Hepatic stellate cell (primary cell): ENCODE measurements at regions not wholly inside any gene's neighbourhood (a gene's known extent, or its start where the extent isn't known, plus 50 kb on each side); places are given as distances from the start of the nearest gene placed in this dataset.
A peak's percentile ranks its signal among the peaks of the same experiment; 100 is the strongest.

Experiments used
- DNase-seq: peaks from one replicate; pipeline ENCODE4 v3.0.0; 2011; ENCODE audit warnings: low spot score

- DNase-seq, result peak; percentile 43
These were observed 54.6 kb downstream of the ZFP36L2 start for GRCh38 chr2:43171789-43172188.

- no peak for DNase-seq
These were observed 55.9 kb downstream of the ZFP36L2 start for GRCh38 chr2:43170405-43171105.

GRCh38 chr2:43169987-43170386, 56.4 kb downstream of the ZFP36L2 start:
- no peak for DNase-seq

- no peak for DNase-seq
These were observed 57.1 kb downstream of the ZFP36L2 start for GRCh38 chr2:43169099-43169945.

- DNase-seq, result no peak
These were observed 58.4 kb downstream of the ZFP36L2 start for GRCh38 chr2:43168016-43168369.

- DNase-seq, result no peak
These were observed 60.9 kb downstream of the ZFP36L2 start for GRCh38 chr2:43165378-43166069.

GRCh38 chr2:43164686-43165085, 61.7 kb downstream of the ZFP36L2 start:
- no peak for DNase-seq

- DNase-seq, result no peak
These were observed 62.7 kb downstream of the ZFP36L2 start for GRCh38 chr2:43163584-43164270.

- DNase-seq, result no peak
These were observed 64.0 kb downstream of the ZFP36L2 start for GRCh38 chr2:43162511-43162776.

GRCh38 chr2:43161650-43162510, 64.5 kb downstream of the ZFP36L2 start:
- DNase-seq, result no peak

GRCh38 chr2:43160778-43161177, 65.6 kb downstream of the ZFP36L2 start:
- no peak for DNase-seq

- DNase-seq, result no peak
These were observed 66.6 kb downstream of the ZFP36L2 start for GRCh38 chr2:43159797-43160196.

GRCh38 chr2:43158259-43158880, 68.0 kb downstream of the ZFP36L2 start:
- DNase-seq, result peak; percentile 79

- no peak for DNase-seq
These were observed 68.7 kb downstream of the ZFP36L2 start for GRCh38 chr2:43157506-43158246.

GRCh38 chr2:43155851-43156411, 70.5 kb downstream of the ZFP36L2 start:
- no peak for DNase-seq

GRCh38 chr2:43154685-43155084, 71.7 kb downstream of the ZFP36L2 start:
- no peak for DNase-seq

- DNase-seq, result no peak
These were observed 73.4 kb downstream of the ZFP36L2 start for GRCh38 chr2:43152741-43153647.

GRCh38 chr2:43152186-43152585, 74.2 kb downstream of the ZFP36L2 start:
- no peak for DNase-seq

GRCh38 chr2:43149482-43150107, 76.8 kb downstream of the ZFP36L2 start:
- DNase-seq, result no peak
